Trophoblast cell (in vitro differentiated cells and primary cell): ENCODE measurements at regions not wholly inside any gene's neighbourhood (a gene's known extent, or its start where the extent isn't known, plus 50 kb on each side); places are given as distances from the start of the nearest gene placed in this dataset.

Experiments used
- DNase-seq, 2 donors: peaks; one replicate each; pipeline ENCODE4 v3.0.0-alpha.2; 2016
- H2AFZ ChIP-seq: 2 replicates; pipeline ENCODE4 v1.6.1; 2013; ENCODE audit warnings: low read length, moderate library complexity, mild to moderate bottlenecking; ENCODE audit not compliant: insufficient read depth, poor library complexity
- H2AK5ac ChIP-seq: 2 replicates; pipeline ENCODE4 v1.6.1; 2013; ENCODE audit warnings: mild to moderate bottlenecking, low read length
- H2BK120ac ChIP-seq: 2 replicates; pipeline ENCODE4 v1.6.1; 2013; ENCODE audit warnings: low read length, mild to moderate bottlenecking, moderate library complexity; ENCODE audit not compliant: insufficient read depth, poor library complexity
- H2BK12ac ChIP-seq: 2 replicates; pipeline ENCODE4 v1.6.1; 2013; ENCODE audit warnings: mild to moderate bottlenecking, low read length, moderate library complexity
- H2BK5ac ChIP-seq: 2 replicates; pipeline ENCODE4 v1.6.1; 2013; ENCODE audit warnings: low read length, low read depth, moderate library complexity, mild to moderate bottlenecking; ENCODE audit not compliant: poor library complexity
- H3K14ac ChIP-seq: 2 replicates; pipeline ENCODE4 v1.6.1; 2013; ENCODE audit warnings: mild to moderate bottlenecking, low read length
- H3K18ac ChIP-seq: 2 replicates; pipeline ENCODE4 v1.6.1; 2013; ENCODE audit warnings: mild to moderate bottlenecking, low read length
- H3K23ac ChIP-seq: 2 replicates; pipeline ENCODE4 v1.6.1; 2013; ENCODE audit warnings: low read length
- H3K27ac ChIP-seq: 2 replicates; pipeline ENCODE4 v1.5.1; 2013; ENCODE audit warnings: low read depth, mild to moderate bottlenecking, inconsistent platforms, low read length, moderate library complexity
- H3K27me3 ChIP-seq: 2 replicates; pipeline ENCODE4 v1.6.1; 2013; ENCODE audit warnings: inconsistent platforms, mild to moderate bottlenecking, low read length, moderate library complexity; ENCODE audit not compliant: insufficient read depth
- H3K36me3 ChIP-seq, 2 experiments: 1 replicate in 1 of 2; 2 replicates in 1 of 2; pipeline ENCODE4 v1.6.1; 2013; ENCODE audit warnings: low read length in 2 of 2, mild to moderate bottlenecking in 2 of 2, moderate library complexity in 1 of 2; ENCODE audit not compliant: insufficient read depth in 2 of 2, control insufficient read depth in 1 of 2
- H3K4ac ChIP-seq: 2 replicates; pipeline ENCODE4 v1.6.1; 2013; ENCODE audit warnings: low read depth, mild to moderate bottlenecking, low read length, moderate library complexity
- H3K4me1 ChIP-seq, 2 experiments: 1 replicate in 1 of 2; 2 replicates in 1 of 2; pipeline ENCODE4 v1.6.1; 2013; ENCODE audit warnings: low read length in 2 of 2, mild to moderate bottlenecking in 2 of 2, moderate library complexity in 1 of 2; ENCODE audit not compliant: insufficient read depth in 2 of 2, control insufficient read depth in 1 of 2
- H3K4me2 ChIP-seq: 2 replicates; pipeline ENCODE4 v1.6.1; 2013; ENCODE audit warnings: inconsistent platforms, mild to moderate bottlenecking, low read length, moderate library complexity
- H3K4me3 ChIP-seq: 2 replicates; pipeline ENCODE4 v1.5.1; 2013; ENCODE audit warnings: mild to moderate bottlenecking, low read depth, low read length, inconsistent platforms
- H3K79me1 ChIP-seq: one replicate; pipeline ENCODE4 v1.6.1; 2013; ENCODE audit warnings: low read length
- H3K79me2 ChIP-seq: 2 replicates; pipeline ENCODE4 v1.6.1; 2013; ENCODE audit warnings: low read length, mild to moderate bottlenecking; ENCODE audit not compliant: control insufficient read depth, insufficient read depth, poor library complexity
- H3K9ac ChIP-seq: 2 replicates; pipeline ENCODE4 v1.6.1; 2013; ENCODE audit warnings: mild to moderate bottlenecking, low read length
- H3K9me3 ChIP-seq: 2 replicates; pipeline ENCODE4 v1.6.1; 2013; ENCODE audit warnings: low read depth, mild to moderate bottlenecking, control low read depth, inconsistent platforms, low read length; ENCODE audit not compliant: insufficient read depth
- H4K12ac ChIP-seq: 2 replicates; pipeline ENCODE4 v1.6.1; 2013; ENCODE audit warnings: low read depth, mild to moderate bottlenecking, low read length, moderate library complexity
- H4K8ac ChIP-seq: 2 replicates; pipeline ENCODE4 v1.6.1; 2013; ENCODE audit warnings: low read depth, mild to moderate bottlenecking, low read length, moderate library complexity
- H4K91ac ChIP-seq: one replicate; pipeline ENCODE4 v1.6.1; 2013; ENCODE audit warnings: low read depth, mild to moderate bottlenecking, low read length, moderate library complexity
- WGBS: extraction: QIAGEN DNeasy Blood & Tissue Kit; methylation state at CpG from one replicate; pipeline ENCODE4 v1.1.7; 2013; ENCODE audit warnings: missing lambda C conversion rate; ENCODE audit not compliant: insufficient read length, insufficient coverage; ENCODE audit errors: extremely low coverage; 5-methylcytosine and 5-hydroxymethylcytosine counted together

DNA sequence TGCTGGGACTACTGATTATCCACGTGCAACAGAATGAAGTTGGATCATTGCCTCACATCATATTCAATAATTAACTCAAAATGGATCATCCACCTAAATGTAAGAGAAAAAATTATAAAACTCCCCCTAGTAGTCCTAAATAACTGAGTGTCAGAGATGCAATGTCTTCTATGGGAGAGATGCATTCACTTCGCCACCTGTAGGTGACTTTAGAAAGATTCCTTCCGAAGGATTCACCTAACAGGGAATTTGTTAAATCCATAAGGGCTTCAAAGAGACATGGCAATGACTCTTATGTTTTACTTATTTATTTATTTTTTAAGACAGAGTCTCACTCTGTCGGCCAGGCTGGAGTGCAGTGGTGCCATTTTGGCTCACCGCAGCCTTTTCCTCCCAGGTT is 526.0 kb downstream of the MTRR start:
- Histone ChIP-seq H2AK5ac (no peak overlapping the region), H3K27ac (no peak overlapping the region), H3K9me3 (no peaks in the 10 kb centered on the region), H2BK12ac (no peak overlapping the region), H4K8ac (no peak overlapping the region), H3K4me2 (no peak overlapping the region), H2AFZ (no peak overlapping the region), H3K27me3 (no peaks in the 10 kb centered on the region), H2BK5ac (no peak overlapping the region), H4K12ac (no peak overlapping the region), H3K79me1 (no peaks in the 10 kb centered on the region), H3K14ac (no peak overlapping the region), H3K9ac (no peak overlapping the region), H3K4ac (no peak overlapping the region), H3K36me3 (no peaks in the 10 kb centered on the region), H3K79me2 (no peaks in the 10 kb centered on the region), H3K4me3 (no peak overlapping the region), H2BK120ac (no peak overlapping the region), H3K4me1 (no peaks in the 10 kb centered on the region), H3K18ac (no peak overlapping the region), H3K23ac (no peak overlapping the region), H4K91ac (no peak overlapping the region)
- peak in 1 of 2 donors; percentile 12 for DNase-seq
- WGBS, result no CpG with 5 or more reads among the region's 5 CpGs

GRCh38 chr5:8396246-8396645 is 527.3 kb downstream of the MTRR start:
- H3K36me3 ChIP-seq, result no peaks in the 10 kb centered on the region
- H3K27ac ChIP-seq, result no peak overlapping the region
- no peaks in the 10 kb centered on the region for H3K9me3 ChIP-seq
- no peak overlapping the region for H3K4me2 ChIP-seq
- H2AK5ac ChIP-seq, result no peak overlapping the region
- H3K9ac ChIP-seq, result no peak overlapping the region
- no peaks in the 10 kb centered on the region for H3K27me3 ChIP-seq
- no peak overlapping the region for H2BK120ac ChIP-seq
- H4K8ac ChIP-seq, result no peak overlapping the region
- no peak overlapping the region for H3K14ac ChIP-seq
- no peak overlapping the region for H4K91ac ChIP-seq
- H3K23ac ChIP-seq, result no peak overlapping the region
- H3K4me3 ChIP-seq, result no peak overlapping the region
- WGBS, result no CpG with 5 or more reads among the region's 1 CpG
- H2BK12ac ChIP-seq, result no peak overlapping the region
- no peak overlapping the region for H2AFZ ChIP-seq
- H4K12ac ChIP-seq, result no peak overlapping the region
- no peak overlapping the region for H2BK5ac ChIP-seq
- H3K79me1 ChIP-seq, result no peaks in the 10 kb centered on the region
- no peaks in the 10 kb centered on the region for H3K4me1 ChIP-seq
- no peak for DNase-seq
- H3K79me2 ChIP-seq, result no peaks in the 10 kb centered on the region
- no peak overlapping the region for H3K18ac ChIP-seq
- no peak overlapping the region for H3K4ac ChIP-seq

DNA sequence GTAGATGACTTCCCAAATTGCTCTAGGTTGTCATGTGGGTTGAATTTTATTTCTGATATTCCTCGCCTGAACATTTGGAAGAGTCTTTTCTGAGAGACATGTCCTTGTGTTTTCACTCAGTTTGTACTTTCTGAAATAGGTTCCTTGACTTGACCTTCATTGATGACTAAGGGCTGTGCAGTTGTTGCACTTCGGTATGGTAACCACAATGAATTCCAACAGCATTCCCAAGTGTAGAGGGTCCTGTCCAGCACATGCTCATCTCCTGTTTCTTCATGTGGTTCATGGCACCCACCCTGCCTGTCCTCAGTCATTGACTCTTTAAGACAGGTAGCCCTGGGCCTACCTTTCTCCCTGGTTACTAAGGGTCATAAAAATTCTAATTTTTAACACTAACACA is 527.8 kb downstream of the MTRR start:
- Histone ChIP-seq H3K4me2 (no peak overlapping the region), H3K79me2 (no peaks in the 10 kb centered on the region), H3K36me3 (no peaks in the 10 kb centered on the region), H3K23ac (no peak overlapping the region), H4K8ac (no peak overlapping the region), H3K4me3 (no peak overlapping the region), H4K12ac (no peak overlapping the region), H2AFZ (no peak overlapping the region), H3K9me3 (no peaks in the 10 kb centered on the region), H2BK5ac (no peak overlapping the region), H4K91ac (no peak overlapping the region), H3K27ac (no peak overlapping the region), H2BK12ac (no peak overlapping the region), H3K14ac (no peak overlapping the region), H3K27me3 (no peaks in the 10 kb centered on the region), H2AK5ac (no peak overlapping the region), H3K4me1 (no peaks in the 10 kb centered on the region), H3K18ac (no peak overlapping the region), H3K79me1 (no peaks in the 10 kb centered on the region), H2BK120ac (no peak overlapping the region), H3K9ac (no peak overlapping the region), H3K4ac (no peak overlapping the region)
- WGBS, result no CpG with 5 or more reads among the region's 2 CpGs
- no peak for DNase-seq

DNA sequence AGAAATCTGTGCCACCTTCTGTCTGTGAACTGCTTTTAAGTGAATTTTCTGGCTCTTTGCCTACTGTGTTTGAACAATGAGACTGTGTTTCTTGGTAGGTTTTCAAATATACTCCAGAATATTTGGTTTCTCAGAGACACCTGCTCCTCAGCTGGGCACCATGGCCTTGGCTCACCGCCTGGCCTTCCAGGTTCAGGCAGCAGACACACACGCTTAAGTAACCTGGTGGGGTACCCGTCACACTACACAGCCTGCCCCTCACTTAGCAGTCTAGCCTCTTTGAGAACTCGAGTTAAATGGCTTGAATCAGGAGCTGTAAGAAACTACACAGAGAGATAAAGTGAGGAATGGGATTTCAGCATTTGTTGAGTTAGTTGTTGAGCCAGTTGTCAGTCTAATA is 530.5 kb downstream of the MTRR start:
- Histone ChIP-seq H3K9ac (no peak overlapping the region), H4K91ac (no peak overlapping the region), H3K9me3 (no peaks in the 10 kb centered on the region), H3K14ac (no peak overlapping the region), H4K8ac (no peak overlapping the region), H3K23ac (no peak overlapping the region), H4K12ac (no peak overlapping the region), H3K79me1 (no peaks in the 10 kb centered on the region), H2BK12ac (no peak overlapping the region), H3K4me3 (no peak overlapping the region), H3K4me2 (no peak overlapping the region), H3K4me1 (no peaks in the 10 kb centered on the region), H3K27me3 (no peaks in the 10 kb centered on the region), H2AFZ (no peak overlapping the region), H3K27ac (no peak overlapping the region), H2BK5ac (no peak overlapping the region), H3K4ac (no peak overlapping the region), H2BK120ac (no peak overlapping the region), H3K79me2 (no peaks in the 10 kb centered on the region), H3K36me3 (no peaks in the 10 kb centered on the region), H3K18ac (no peak overlapping the region), H2AK5ac (no peak overlapping the region)
- DNase-seq, result no peak
- WGBS, result no CpG with 5 or more reads among the region's 4 CpGs
